HCT116 (cell line): ENCODE measurements at regions not wholly inside any gene's neighbourhood (a gene's known extent, or its start where the extent isn't known, plus 50 kb on each side); places are given as distances from the start of the nearest gene placed in this dataset.

Experiments used
- ATAC-seq: fragments of 200-7000 bp; cut with Tn5 transposase; 2 replicates; pipeline ENCODE4 v1.9.1; 2020; ENCODE audit warnings: mild to moderate bottlenecking, moderate library complexity
- BruUV-seq: library from RNA; stranded (reverse); fragments of 400-500 nt; replicated peaks from 2 replicates; lab custom pipeline; 2021; lab: Mats Ljungman, UMichigan
- CTCF ChIA-PET: fragments of 300-600 bp; sonication (Branson Sonifier 250); formaldehyde crosslinking; loops from one replicate; lab custom pipeline; 2021; ENCODE audit warnings: antibody characterized with exemption; lab: Charles Lee
- POLR2A ChIA-PET: fragments of 300-600, 350-600 bp; sonication (Branson Sonifier 250); formaldehyde crosslinking; loops from one replicate; lab custom pipeline; 2021; ENCODE audit warnings: antibody characterized with exemption; lab: Charles Lee
- RAD21 ChIA-PET, 2 experiments: fragments of 300-600 bp; sonication (Branson Sonifier 250); formaldehyde crosslinking; loops; one replicate each; lab custom pipeline; 2023; ENCODE audit warnings: low total read pairs in 2 of 2; ENCODE audit not compliant: uncharacterized antibody in 2 of 2, unreplicated experiment in 2 of 2, low non-redundant PET in 1 of 2; lab: Charles Lee
- DNase-seq: peaks from one replicate; pipeline ENCODE4 v3.0.0-alpha.2; 2010; ENCODE audit warnings: low read depth, low spot score
- H2AFZ ChIP-seq: fragments of 200-600 bp; shearing (Covaris generic), sonication (generic); 2 replicates; pipeline ENCODE4 v1.6.1; 2017; ENCODE audit warnings: low read depth, mixed run types, mixed read lengths, antibody characterized with exemption, low read length; ENCODE audit not compliant: poor library complexity, severe bottlenecking
- H3K27ac ChIP-seq: 2 replicates; pipeline ENCODE4 v1.5.1; 2012; ENCODE audit warnings: low read depth, low read length
- H3K27me3 ChIP-seq: fragments of 200-600 bp; sonication (generic); 2 replicates; pipeline ENCODE4 v1.6.1; 2016; ENCODE audit warnings: mixed run types, low read length, mixed read lengths; ENCODE audit not compliant: insufficient read depth
- H3K36me3 ChIP-seq, 2 experiments: fragments of 200-500 bp in 1 of 2; fragments of 200-600 bp in 1 of 2; sonication (Bioruptor generic) in 1 of 2; sonication (generic) in 1 of 2; 2 replicates each; pipeline versions ENCODE4 v1.5.1 to v1.6.1; 2014 to 2016; ENCODE audit warnings: low read length in 2 of 2, inconsistent platforms in 1 of 2, mixed read lengths in 1 of 2, mixed run types in 1 of 2; ENCODE audit not compliant: insufficient read depth in 2 of 2, control insufficient read depth in 1 of 2
- H3K4me1 ChIP-seq, 2 experiments: fragments of 200-600 bp in 1 of 2; sonication (generic) in 1 of 2; 2 replicates each; pipeline versions ENCODE4 v1.5.1 to v1.6.1; 2012 to 2017; ENCODE audit warnings: low read length in 2 of 2, inconsistent platforms in 1 of 2, mild to moderate bottlenecking in 1 of 2, mixed read lengths in 1 of 2, mixed run types in 1 of 2, moderate library complexity in 1 of 2; ENCODE audit not compliant: insufficient read depth in 2 of 2, control insufficient read depth in 1 of 2
- H3K4me2 ChIP-seq: fragments of 200-600 bp; sonication (generic); 2 replicates; pipeline ENCODE4 v1.6.1; 2017; ENCODE audit warnings: mixed run types, low read length, mixed read lengths
- H3K4me3 ChIP-seq, 2 experiments: fragments of 200-600 bp in 1 of 2; sonication (generic) in 1 of 2; replicated peaks in 1 of 2; 2 replicates each; pipeline ENCODE4 v1.5.1; 2011 to 2016; ENCODE audit warnings: low read length in 2 of 2, control low read depth in 1 of 2, low read depth in 1 of 2, mild to moderate bottlenecking in 1 of 2, mixed read lengths in 1 of 2, mixed run types in 1 of 2
- H3K79me2 ChIP-seq: fragments of 200-600 bp; sonication (generic); 2 replicates; pipeline ENCODE4 v1.6.1; 2017; ENCODE audit warnings: mild to moderate bottlenecking, mixed run types, low read length, moderate library complexity, mixed read lengths; ENCODE audit not compliant: insufficient read depth
- H3K9ac ChIP-seq: fragments of 200-600 bp; sonication (generic); 2 replicates; pipeline ENCODE4 v1.6.1; 2016; ENCODE audit warnings: low read length, mixed read lengths
- H3K9me2 ChIP-seq: fragments of 200-600 bp; sonication (generic), shearing (Covaris generic); 2 replicates; pipeline ENCODE4 v1.6.1; 2017; ENCODE audit warnings: mixed run types, mild to moderate bottlenecking, moderate library complexity; ENCODE audit not compliant: insufficient read depth
- H3K9me3 ChIP-seq, 2 experiments: fragments of 200-500 bp in 1 of 2; fragments of 200-600 bp in 1 of 2; sonication (Bioruptor generic) in 1 of 2; sonication (generic) in 1 of 2; 2 replicates each; pipeline ENCODE4 v1.6.1; 2014 to 2017; ENCODE audit warnings: low read length in 2 of 2, mixed read lengths in 2 of 2, inconsistent platforms in 1 of 2, low read depth in 1 of 2, mild to moderate bottlenecking in 1 of 2, mixed run types in 1 of 2, moderate library complexity in 1 of 2; ENCODE audit not compliant: control insufficient read depth in 1 of 2, insufficient read depth in 1 of 2
- H4K20me1 ChIP-seq: fragments of 200-600 bp; sonication (generic), shearing (Covaris generic); 2 replicates; pipeline ENCODE4 v1.6.1; 2017; ENCODE audit warnings: mixed run types, mild to moderate bottlenecking, moderate library complexity; ENCODE audit not compliant: insufficient read depth
- CEBPB ChIP-seq: IDR thresholded peaks from 2 replicates; pipeline ENCODE4 v1.6.1; 2012; ENCODE audit warnings: low read depth
- JUND ChIP-seq: IDR thresholded peaks from 2 replicates; pipeline ENCODE4 v1.6.1; 2012
- MAX ChIP-seq: IDR thresholded peaks from 2 replicates; pipeline ENCODE4 v1.6.1; 2012
- POLR2A ChIP-seq: IDR thresholded peaks from 2 replicates; pipeline ENCODE4 v1.7.0; 2011; ENCODE audit warnings: borderline replicate concordance; ENCODE audit not compliant: insufficient read depth, insufficient read length; ENCODE audit errors: extremely low read depth
- POLR2AphosphoS5 ChIP-seq: IDR thresholded peaks from 2 replicates; pipeline ENCODE4 v1.6.1; 2011; ENCODE audit warnings: mild to moderate bottlenecking, low read depth, low read length, moderate library complexity
- SIN3A ChIP-seq: IDR thresholded peaks from 2 replicates; pipeline ENCODE4 v1.6.1; 2012; ENCODE audit warnings: low read depth
- ZNF274 ChIP-seq: fragments of 200-500 bp; sonication (Bioruptor generic); IDR thresholded peaks from 2 replicates; pipeline ENCODE4 v1.6.1; 2014; ENCODE audit warnings: mild to moderate bottlenecking, low read depth, low read length, inconsistent platforms
- intact Hi-C: fragments of 100-400 bp; cut with micrococcal nuclease; formaldehyde crosslinking; loops from 2 replicates; pipeline ENCODE4 v1.10.0; 2022
- TF ChIP-seq, protein P1 (sequence below), 3 experiments: fragments of 200-600 bp in 1 of 3; sonication (generic) in 1 of 3; IDR thresholded peaks in 2 of 3; conservative IDR thresholded peaks in 1 of 3; 2 replicates each; pipeline ENCODE4 v1.5.1; 2012 to 2017; ENCODE audit warnings: low read depth in 2 of 3, low read length in 2 of 3, antibody characterized with exemption in 1 of 3, borderline replicate concordance in 1 of 3, control low read depth in 1 of 3, mild to moderate bottlenecking in 1 of 3, mixed read lengths in 1 of 3, mixed run types in 1 of 3, moderate library complexity in 1 of 3; ENCODE audit not compliant: insufficient read depth in 1 of 3

DNA sequence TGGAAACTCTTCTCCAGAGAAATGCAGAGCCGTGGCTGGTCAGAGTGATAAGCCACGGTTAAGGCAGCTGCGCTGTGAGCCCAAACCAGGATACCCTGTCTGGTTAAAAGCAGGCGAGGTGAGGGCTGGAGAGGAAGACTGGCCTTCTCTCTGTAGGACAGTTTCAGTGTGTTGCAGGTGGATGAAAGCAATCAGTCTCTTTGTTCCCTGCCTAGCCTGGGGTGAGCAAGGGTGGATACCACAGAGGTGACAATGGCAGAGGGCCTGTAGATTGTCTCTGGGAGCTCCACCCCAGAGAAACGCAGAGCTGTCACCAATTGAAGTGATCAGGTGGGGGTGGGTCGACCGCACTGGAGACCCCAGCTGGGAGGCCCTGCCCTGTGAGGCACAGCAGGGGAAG lies 621.9 kb downstream of the LRFN5 start:
- H3K9me3 ChIP-seq = no peaks in the 10 kb centered on the region
- no peaks in the 10 kb centered on the region for H3K79me2 ChIP-seq
- no peaks in the 10 kb centered on the region for H3K4me1 ChIP-seq
- ATAC-seq (no peak), DNase-seq (no peak)
- ChIA-PET CTCF (no interaction called here), POLR2A (no interaction called here), RAD21 (no interaction called here)
- no peak overlapping the region for H3K4me2 ChIP-seq
- no peaks in the 10 kb centered on the region for H3K27me3 ChIP-seq
- H3K27ac ChIP-seq = no peak overlapping the region
- BruUV-seq = no TSS peak
- H3K9ac ChIP-seq = no peak overlapping the region
- H3K4me3 ChIP-seq = no peak overlapping the region
- no peaks in the 10 kb centered on the region for H4K20me1 ChIP-seq
- intact Hi-C loops = no loop called here
- H2AFZ ChIP-seq = no peak overlapping the region
- H3K9me2 ChIP-seq = no peaks in the 10 kb centered on the region
- no peak for TF ChIP-seq POLR2AphosphoS5
- no peak for TF ChIP-seq MAX
- no peak for TF ChIP-seq POLR2A
- TF ChIP-seq SIN3A = no peak
- TF ChIP-seq, protein P1, sequence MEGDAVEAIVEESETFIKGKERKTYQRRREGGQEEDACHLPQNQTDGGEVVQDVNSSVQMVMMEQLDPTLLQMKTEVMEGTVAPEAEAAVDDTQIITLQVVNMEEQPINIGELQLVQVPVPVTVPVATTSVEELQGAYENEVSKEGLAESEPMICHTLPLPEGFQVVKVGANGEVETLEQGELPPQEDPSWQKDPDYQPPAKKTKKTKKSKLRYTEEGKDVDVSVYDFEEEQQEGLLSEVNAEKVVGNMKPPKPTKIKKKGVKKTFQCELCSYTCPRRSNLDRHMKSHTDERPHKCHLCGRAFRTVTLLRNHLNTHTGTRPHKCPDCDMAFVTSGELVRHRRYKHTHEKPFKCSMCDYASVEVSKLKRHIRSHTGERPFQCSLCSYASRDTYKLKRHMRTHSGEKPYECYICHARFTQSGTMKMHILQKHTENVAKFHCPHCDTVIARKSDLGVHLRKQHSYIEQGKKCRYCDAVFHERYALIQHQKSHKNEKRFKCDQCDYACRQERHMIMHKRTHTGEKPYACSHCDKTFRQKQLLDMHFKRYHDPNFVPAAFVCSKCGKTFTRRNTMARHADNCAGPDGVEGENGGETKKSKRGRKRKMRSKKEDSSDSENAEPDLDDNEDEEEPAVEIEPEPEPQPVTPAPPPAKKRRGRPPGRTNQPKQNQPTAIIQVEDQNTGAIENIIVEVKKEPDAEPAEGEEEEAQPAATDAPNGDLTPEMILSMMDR (IDR thresholded peaks at IDR 0.05 in 2 of 3, conservative IDR thresholded peaks at IDR 0.05 in 1 of 3; ENCODE audit: borderline replicate concordance in 1 of 3, insufficient read depth in 1 of 3, low read depth in 2 of 3, low read length in 2 of 3) = no peak
- TF ChIP-seq CEBPB = no peak
- no peak for TF ChIP-seq ZNF274
- TF ChIP-seq JUND = no peak
- no peaks in the 10 kb centered on the region for H3K36me3 ChIP-seq
